ENCODE measurements at regions not wholly inside any gene's neighbourhood (a gene's known extent, or its start where the extent isn't known, plus 50 kb on each side); places are given as distances from the start of the nearest gene placed in this dataset.

DNA sequence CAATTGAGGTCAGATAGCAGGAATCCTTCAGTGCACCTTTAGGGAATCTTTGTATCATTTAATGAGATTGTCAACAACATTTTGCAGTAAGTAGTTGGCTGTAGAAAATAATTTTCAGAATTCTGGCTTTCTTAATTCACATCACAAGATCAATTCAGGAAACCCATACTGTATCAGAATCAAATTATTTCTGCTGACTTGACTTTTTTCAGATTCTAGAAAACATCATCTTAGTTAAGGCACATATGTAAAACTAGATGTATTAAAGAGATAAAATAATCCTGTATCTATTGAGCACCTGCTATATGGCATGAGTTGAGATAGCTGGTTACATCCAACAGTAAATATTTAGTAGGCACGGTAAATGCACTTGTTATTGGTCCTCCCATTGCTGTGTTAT lies 791.4 kb downstream of the TDRD15 start:
- no peaks in the 10 kb centered on the region for H4K20me1 ChIP-seq (ENCODE audit: insufficient read depth, low read length)
- ChIA-PET CTCF (no interaction called here), POLR2A (ENCODE audit: unreplicated experiment) (no interaction called here)
- no peaks in the 10 kb centered on the region for H3K9me3 ChIP-seq (ENCODE audit: control insufficient read depth, insufficient read depth, low read length)
- no peak overlapping the region for H3K56ac ChIP-seq (ENCODE audit: extremely low read depth, insufficient read depth, low read length)
- in situ Hi-C loops (cut with MboI; ENCODE audit: low sequenced_read_pairs) (no loop called here), dilution Hi-C loops (cut with HindIII; ENCODE audit: low sequenced_read_pairs, unreplicated experiment) (no loop called here), intact Hi-C loops (cut with micrococcal nuclease) (no loop called here)
- no peaks in the 10 kb centered on the region for H3K4me1 ChIP-seq (ENCODE audit: control insufficient read depth, insufficient read depth, low read length)
- no peak overlapping the region for H2BK20ac ChIP-seq (ENCODE audit: low read depth, low read length)
- ATAC-seq (ENCODE audit: low read depth) (no peak), DNase-seq (no peak)
- no peaks in the 10 kb centered on the region for H3K9me1 ChIP-seq (ENCODE audit: insufficient read depth, low read length)
- H2BK120ac ChIP-seq (ENCODE audit: low read depth, low read length) = no peak overlapping the region
- no peak overlapping the region for H3K14ac ChIP-seq (replicated peaks; ENCODE audit: low read depth, low read length)
- H3K4me3 ChIP-seq (ENCODE audit: insufficient read depth, low read depth, low read length) = no peak overlapping the region
- H2AK5ac ChIP-seq (ENCODE audit: low read depth, low read length) = no peak overlapping the region
- no peak overlapping the region for H3K4ac ChIP-seq (ENCODE audit: low read depth, low read length)
- H2AFZ ChIP-seq (replicated peaks; ENCODE audit: low read length, poor library complexity) = no peak overlapping the region
- no peak overlapping the region for H4K5ac ChIP-seq (ENCODE audit: low read depth, low read length)
- H3K18ac ChIP-seq (ENCODE audit: low read depth, low read length) = no peak overlapping the region
- H2BK15ac ChIP-seq (ENCODE audit: low read depth, low read length) = no peak overlapping the region
- H3K27me3 ChIP-seq (ENCODE audit: control insufficient read depth, insufficient read depth, low read length) = no peaks in the 10 kb centered on the region
- H3K79me1 ChIP-seq (ENCODE audit: low read depth in 1 of 2, low read length in 2 of 2) = no peaks in the 10 kb centered on the region
- no TSS peak for BruUV-seq (replicated peaks)
- H3K36me3 ChIP-seq (ENCODE audit: control insufficient read depth, insufficient read depth, low read length) = no peaks in the 10 kb centered on the region
- H3K4me2 ChIP-seq (ENCODE audit: low read depth, low read length) = no peak overlapping the region
- no CpG with 5 or more reads among the region's 1 CpG for WGBS, 2 experiments (ENCODE audit: extremely low coverage in 2 of 2, insufficient read length in 1 of 2)
- H3K9ac ChIP-seq (ENCODE audit: low read depth, low read length) = no peak overlapping the region
- no peak overlapping the region for H4K91ac ChIP-seq (ENCODE audit: insufficient read depth, low read depth, low read length)
- no peak overlapping the region for H2AK9ac ChIP-seq (replicated peaks; ENCODE audit: low read depth, low read length, poor library complexity)
- H3K23ac ChIP-seq (ENCODE audit: low read depth, low read length) = no peak overlapping the region
- no peak overlapping the region for H3K27ac ChIP-seq (ENCODE audit: insufficient read depth, low read length)
- H4K8ac ChIP-seq (ENCODE audit: low read depth in 2 of 2, low read length in 2 of 2) = no peak overlapping the region
- TF ChIP-seq FOS (IDR thresholded peaks at IDR 0.05; ENCODE audit: low read depth, low read length) (no peak), MAFK (IDR thresholded peaks at IDR 0.05; ENCODE audit: low read depth, low read length) (peak; percentile 94)
- H2BK5ac ChIP-seq (ENCODE audit: low read depth, low read length, poor library complexity, severe bottlenecking) = no peak overlapping the region

All from IMR-90 (cell line).